Stimulated activated CD8-positive, alpha-beta memory T cell treated with anti-CD3 and anti-CD28 coated beads, Interleukin-7, amount 100 ng/mL, for 48 hours (primary cell): ENCODE measurements at regions not wholly inside any gene's neighbourhood (a gene's known extent, or its start where the extent isn't known, plus 50 kb on each side); places are given as distances from the start of the nearest gene placed in this dataset.

Experiments
- DNase-seq, 2 donors: peaks; one replicate each; pipeline ENCODE4 v3.0.0-alpha.2; 2020; ENCODE audit warnings: low read depth in 1 of 2; ENCODE audit errors: extremely low read depth in 1 of 2

- no peak for DNase-seq
Measured at GRCh38 chr2:21480162-21480561, 356.4 kb downstream of the TDRD15 start.

GRCh38 chr2:21484643-21485042, 360.9 kb downstream of the TDRD15 start:
- no peak for DNase-seq

GRCh38 chr2:21486445-21486844, 362.7 kb downstream of the TDRD15 start:
- DNase-seq: no peak

GRCh38 chr2:21489080-21489479, 365.3 kb downstream of the TDRD15 start:
- no peak for DNase-seq

- no peak for DNase-seq
Measured at GRCh38 chr2:21498016-21498415, 374.2 kb downstream of the TDRD15 start.

- no peak for DNase-seq
Measured at GRCh38 chr2:21500401-21500945, 376.7 kb downstream of the TDRD15 start.

- no peak for DNase-seq
Measured at GRCh38 chr2:21501376-21502027, 377.7 kb downstream of the TDRD15 start.

GRCh38 chr2:21515903-21516302, 392.1 kb downstream of the TDRD15 start:
- DNase-seq: no peak

- no peak for DNase-seq
Measured at GRCh38 chr2:21519412-21519811, 395.6 kb downstream of the TDRD15 start.

- no peak for DNase-seq
Measured at GRCh38 chr2:21519821-21520220, 396.1 kb downstream of the TDRD15 start.

GRCh38 chr2:21535826-21536225, 412.1 kb downstream of the TDRD15 start:
- no peak for DNase-seq

- no peak for DNase-seq
Measured at GRCh38 chr2:21539685-21540084, 415.9 kb downstream of the TDRD15 start.

GRCh38 chr2:21543630-21544029, 419.9 kb downstream of the TDRD15 start:
- DNase-seq: no peak

- DNase-seq: no peak
Measured at GRCh38 chr2:21544392-21544791, 420.6 kb downstream of the TDRD15 start.

GRCh38 chr2:21552981-21553380, 429.2 kb downstream of the TDRD15 start:
- no peak for DNase-seq

- DNase-seq: no peak
Measured at GRCh38 chr2:21559351-21559750, 435.6 kb downstream of the TDRD15 start.

- DNase-seq: no peak
Measured at GRCh38 chr2:21561965-21562364, 438.2 kb downstream of the TDRD15 start.

GRCh38 chr2:21567395-21567794, 443.6 kb downstream of the TDRD15 start:
- DNase-seq: no peak

GRCh38 chr2:21571686-21572085, 447.9 kb downstream of the TDRD15 start:
- no peak for DNase-seq

GRCh38 chr2:21580391-21580790, 456.6 kb downstream of the TDRD15 start:
- no peak for DNase-seq

- no peak for DNase-seq
Measured at GRCh38 chr2:21585881-21586280, 462.1 kb downstream of the TDRD15 start.

GRCh38 chr2:21590026-21590690, 466.4 kb downstream of the TDRD15 start:
- no peak for DNase-seq
